DND-41 (cell line): ENCODE measurements at regions not wholly inside any gene's neighbourhood (a gene's known extent, or its start where the extent isn't known, plus 50 kb on each side); places are given as distances from the start of the nearest gene placed in this dataset.

Experiments
- ATAC-seq: fragments of 200-7000 bp; cut with Tn5 transposase; 3 replicates; pipeline ENCODE4 v1.9.1; 2021; ENCODE audit warnings: low read depth; ENCODE audit not compliant: insufficient read depth
- DNase-seq: peaks from one replicate; pipeline ENCODE4 v3.0.0-alpha.2; 2020
- H2AFZ ChIP-seq: 2 replicates; pipeline ENCODE4 v1.6.0; 2012; ENCODE audit warnings: low read depth, low read length
- H3K27ac ChIP-seq: 2 replicates; pipeline ENCODE4 v1.5.1; 2012; ENCODE audit warnings: low read length, inconsistent platforms
- H3K27me3 ChIP-seq: fragments of 200-600 bp; sonication (generic); 2 replicates; pipeline ENCODE4 v1.6.0; 2012; ENCODE audit warnings: low read length, mild to moderate bottlenecking, inconsistent platforms; ENCODE audit not compliant: insufficient read depth, poor library complexity
- H3K36me3 ChIP-seq: 2 replicates; pipeline ENCODE4 v1.5.1; 2012; ENCODE audit warnings: low read length, inconsistent platforms; ENCODE audit not compliant: insufficient read depth
- H3K4me1 ChIP-seq: 2 replicates; pipeline ENCODE4 v1.5.1; 2012; ENCODE audit warnings: mild to moderate bottlenecking, low read length; ENCODE audit not compliant: insufficient read depth
- H3K4me2 ChIP-seq: 2 replicates; pipeline ENCODE4 v1.6.0; 2012; ENCODE audit warnings: mild to moderate bottlenecking, moderate library complexity, low read length, inconsistent platforms; ENCODE audit not compliant: insufficient read depth
- H3K4me3 ChIP-seq, 2 experiments: fragments of 200-600 bp in 1 of 2; shearing (Covaris generic) in 1 of 2; 2 replicates each; pipeline ENCODE4 v1.5.1; 2012 to 2016; ENCODE audit warnings: inconsistent platforms in 2 of 2, low read length in 2 of 2, mild to moderate bottlenecking in 2 of 2, low read depth in 1 of 2, moderate library complexity in 1 of 2
- H3K79me2 ChIP-seq: 2 replicates; pipeline ENCODE4 v1.6.0; 2012; ENCODE audit warnings: low read length, inconsistent platforms; ENCODE audit not compliant: insufficient read depth
- H3K9ac ChIP-seq: 2 replicates; pipeline ENCODE4 v1.6.0; 2012; ENCODE audit warnings: low read depth, mild to moderate bottlenecking, inconsistent platforms, low read length, moderate library complexity
- H3K9me3 ChIP-seq: 2 replicates; pipeline ENCODE4 v1.5.1; 2012; ENCODE audit warnings: low read length, moderate library complexity, mild to moderate bottlenecking, inconsistent platforms; ENCODE audit not compliant: insufficient read depth, severe bottlenecking
- H4K20me1 ChIP-seq: 2 replicates; pipeline ENCODE4 v1.6.0; 2012; ENCODE audit warnings: low read length; ENCODE audit not compliant: insufficient read depth
- EZH2 ChIP-seq: IDR thresholded peaks from 3 replicates; pipeline ENCODE4 v1.6.1; 2012; ENCODE audit warnings: borderline replicate concordance, low read depth, mild to moderate bottlenecking, moderate library complexity, low read length, inconsistent platforms; ENCODE audit not compliant: severe bottlenecking
- TF ChIP-seq, protein P1 (sequence below): IDR thresholded peaks from 2 replicates; pipeline ENCODE4 v1.5.1; 2012; ENCODE audit warnings: borderline replicate concordance, low read length, moderate library complexity, mild to moderate bottlenecking; ENCODE audit not compliant: poor library complexity, severe bottlenecking; ENCODE audit errors: extremely low read depth

DNA sequence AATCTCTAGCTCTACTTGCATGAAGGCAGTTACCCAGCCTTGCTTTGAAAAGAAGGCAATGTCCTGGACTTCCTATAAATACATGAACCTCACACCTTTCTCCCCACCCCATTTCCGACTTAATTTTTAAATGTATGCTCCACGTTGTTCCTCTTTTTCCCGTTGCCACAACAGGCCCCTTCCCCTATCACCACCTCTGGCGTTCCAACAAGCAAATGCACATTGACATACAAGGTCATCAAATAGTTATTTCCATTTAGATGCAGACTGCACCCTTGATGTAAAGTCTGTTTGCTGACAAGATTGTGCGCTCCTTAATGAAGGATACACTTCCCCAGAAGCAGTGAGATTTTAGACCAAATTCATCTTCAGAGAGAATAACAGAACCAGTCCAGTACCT, 260.7 kb upstream of the UMPS start:
- H3K4me2 ChIP-seq = no peak overlapping the region
- no peak overlapping the region for H3K27ac ChIP-seq
- no peak overlapping the region for H2AFZ ChIP-seq
- no peak for ATAC-seq
- no peak for DNase-seq
- no peaks in the 10 kb centered on the region for H3K4me1 ChIP-seq
- H3K79me2 ChIP-seq = no peaks in the 10 kb centered on the region
- H3K9ac ChIP-seq = no peak overlapping the region
- TF ChIP-seq, protein P1, sequence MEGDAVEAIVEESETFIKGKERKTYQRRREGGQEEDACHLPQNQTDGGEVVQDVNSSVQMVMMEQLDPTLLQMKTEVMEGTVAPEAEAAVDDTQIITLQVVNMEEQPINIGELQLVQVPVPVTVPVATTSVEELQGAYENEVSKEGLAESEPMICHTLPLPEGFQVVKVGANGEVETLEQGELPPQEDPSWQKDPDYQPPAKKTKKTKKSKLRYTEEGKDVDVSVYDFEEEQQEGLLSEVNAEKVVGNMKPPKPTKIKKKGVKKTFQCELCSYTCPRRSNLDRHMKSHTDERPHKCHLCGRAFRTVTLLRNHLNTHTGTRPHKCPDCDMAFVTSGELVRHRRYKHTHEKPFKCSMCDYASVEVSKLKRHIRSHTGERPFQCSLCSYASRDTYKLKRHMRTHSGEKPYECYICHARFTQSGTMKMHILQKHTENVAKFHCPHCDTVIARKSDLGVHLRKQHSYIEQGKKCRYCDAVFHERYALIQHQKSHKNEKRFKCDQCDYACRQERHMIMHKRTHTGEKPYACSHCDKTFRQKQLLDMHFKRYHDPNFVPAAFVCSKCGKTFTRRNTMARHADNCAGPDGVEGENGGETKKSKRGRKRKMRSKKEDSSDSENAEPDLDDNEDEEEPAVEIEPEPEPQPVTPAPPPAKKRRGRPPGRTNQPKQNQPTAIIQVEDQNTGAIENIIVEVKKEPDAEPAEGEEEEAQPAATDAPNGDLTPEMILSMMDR = no peak
- TF ChIP-seq EZH2 = no peak
- no peaks in the 10 kb centered on the region for H3K27me3 ChIP-seq
- H3K36me3 ChIP-seq = no peaks in the 10 kb centered on the region
- no peaks in the 10 kb centered on the region for H4K20me1 ChIP-seq
- no peak overlapping the region for H3K4me3 ChIP-seq
- H3K9me3 ChIP-seq = no peaks in the 10 kb centered on the region

DNA sequence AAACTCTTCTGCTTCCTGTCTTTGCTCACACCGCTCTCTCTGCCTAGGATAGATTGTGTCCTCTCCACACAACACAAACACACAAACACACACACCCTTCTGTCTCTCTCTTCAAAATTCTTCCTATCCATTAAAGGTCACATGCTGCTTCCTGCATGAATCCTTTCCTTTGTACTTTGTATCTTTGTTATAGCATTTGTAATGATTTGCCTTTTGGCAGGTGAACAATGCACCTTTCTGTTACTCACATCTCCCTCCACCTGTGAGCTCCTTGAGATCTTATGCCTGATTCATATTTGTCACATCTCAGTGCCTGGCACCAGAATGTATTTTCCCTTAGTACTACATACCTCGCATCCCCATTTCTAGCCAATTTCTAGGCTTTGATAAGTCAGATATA, 251.4 kb upstream of the UMPS start:
- Histone ChIP-seq H2AFZ (no peak overlapping the region), H3K9ac (no peak overlapping the region), H3K36me3 (no peaks in the 10 kb centered on the region), H3K27me3 (peaks cover 7% of the 10 kb centered on the region), H3K9me3 (no peaks in the 10 kb centered on the region), H3K79me2 (no peaks in the 10 kb centered on the region), H3K4me3 (no peak overlapping the region), H3K4me2 (no peak overlapping the region), H3K4me1 (no peaks in the 10 kb centered on the region), H4K20me1 (no peaks in the 10 kb centered on the region), H3K27ac (no peak overlapping the region)
- TF ChIP-seq, protein P1 = no peak
- TF ChIP-seq EZH2 = no peak
- DNase-seq (no peak), ATAC-seq (no peak)

DNA sequence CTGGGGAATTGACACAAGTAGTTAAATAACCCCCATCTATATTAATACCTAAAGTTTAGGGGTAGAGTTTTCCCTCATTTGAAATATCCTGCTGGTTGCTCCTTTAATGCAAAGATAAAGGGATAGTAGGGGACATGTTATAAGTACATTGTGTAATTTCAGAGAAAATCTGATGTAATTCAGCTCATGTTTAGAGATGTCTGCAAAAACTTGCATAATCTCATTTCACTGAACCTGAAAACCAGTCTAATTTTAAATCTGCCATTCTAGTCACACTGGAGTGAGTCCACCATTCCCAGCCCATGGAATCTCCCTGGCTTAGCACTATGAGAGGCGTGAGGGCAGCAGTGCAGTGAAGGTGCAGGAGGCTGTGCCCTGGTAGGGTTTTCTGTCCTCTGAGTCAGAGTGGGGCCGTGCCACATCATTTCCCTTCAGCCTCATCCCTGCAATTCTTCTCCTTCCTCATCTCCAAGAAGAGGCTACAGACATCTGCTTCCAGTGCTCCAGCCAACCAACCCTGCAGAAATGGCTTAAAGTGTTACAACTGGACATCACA, 246.3 kb upstream of the UMPS start:
- no peak overlapping the region for H2AFZ ChIP-seq
- H3K79me2 ChIP-seq = no peaks in the 10 kb centered on the region
- no peak for ATAC-seq
- no peak overlapping the region for H3K9ac ChIP-seq
- no peak overlapping the region for H3K4me3 ChIP-seq
- no peak overlapping the region for H3K27ac ChIP-seq
- peaks cover 8% of the 10 kb centered on the region for H3K27me3 ChIP-seq
- no peak overlapping the region for H3K4me2 ChIP-seq
- no peaks in the 10 kb centered on the region for H3K9me3 ChIP-seq
- no peaks in the 10 kb centered on the region; the same call in 1 of the 2 replicates for H4K20me1 ChIP-seq
- no peaks in the 10 kb centered on the region for H3K4me1 ChIP-seq
- DNase-seq = no peak
- H3K36me3 ChIP-seq = no peaks in the 10 kb centered on the region
- TF ChIP-seq, protein P1 = no peak
- TF ChIP-seq EZH2 = no peak

DNA sequence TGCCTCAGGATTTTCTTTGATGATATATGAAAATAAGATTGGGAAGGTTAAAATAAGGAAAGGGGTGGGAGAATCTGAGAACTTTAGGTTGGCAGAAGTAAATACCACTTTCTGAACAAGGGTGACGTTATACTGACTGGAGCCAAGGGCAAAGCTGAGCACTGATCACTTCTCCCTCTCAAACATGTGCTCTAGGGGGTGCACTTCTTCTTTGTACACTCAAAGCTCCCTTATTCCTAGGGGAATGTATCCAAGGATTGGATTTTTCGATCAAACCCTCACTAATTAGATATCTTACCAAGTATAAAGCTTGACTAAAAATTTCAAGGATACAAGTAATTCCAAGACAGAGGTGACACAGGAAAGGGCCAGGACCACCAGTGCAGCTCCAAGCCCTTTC, 243.9 kb upstream of the UMPS start:
- Histone ChIP-seq H3K4me2 (no peak overlapping the region), H3K27me3 (peaks cover 8% of the 10 kb centered on the region), H3K36me3 (no peaks in the 10 kb centered on the region), H3K4me1 (no peaks in the 10 kb centered on the region), H2AFZ (no peak overlapping the region), H4K20me1 (no peaks in the 10 kb centered on the region; the same call in 1 of the 2 replicates), H3K4me3 (no peak overlapping the region), H3K9me3 (no peaks in the 10 kb centered on the region), H3K9ac (no peak overlapping the region), H3K79me2 (no peaks in the 10 kb centered on the region), H3K27ac (no peak overlapping the region)
- TF ChIP-seq, protein P1 = no peak
- no peak for TF ChIP-seq EZH2
- no peak for ATAC-seq
- DNase-seq = no peak
